ENCODE measurements at regions not wholly inside any gene's neighbourhood (a gene's known extent, or its start where the extent isn't known, plus 50 kb on each side); places are given as distances from the start of the nearest gene placed in this dataset.

DNA sequence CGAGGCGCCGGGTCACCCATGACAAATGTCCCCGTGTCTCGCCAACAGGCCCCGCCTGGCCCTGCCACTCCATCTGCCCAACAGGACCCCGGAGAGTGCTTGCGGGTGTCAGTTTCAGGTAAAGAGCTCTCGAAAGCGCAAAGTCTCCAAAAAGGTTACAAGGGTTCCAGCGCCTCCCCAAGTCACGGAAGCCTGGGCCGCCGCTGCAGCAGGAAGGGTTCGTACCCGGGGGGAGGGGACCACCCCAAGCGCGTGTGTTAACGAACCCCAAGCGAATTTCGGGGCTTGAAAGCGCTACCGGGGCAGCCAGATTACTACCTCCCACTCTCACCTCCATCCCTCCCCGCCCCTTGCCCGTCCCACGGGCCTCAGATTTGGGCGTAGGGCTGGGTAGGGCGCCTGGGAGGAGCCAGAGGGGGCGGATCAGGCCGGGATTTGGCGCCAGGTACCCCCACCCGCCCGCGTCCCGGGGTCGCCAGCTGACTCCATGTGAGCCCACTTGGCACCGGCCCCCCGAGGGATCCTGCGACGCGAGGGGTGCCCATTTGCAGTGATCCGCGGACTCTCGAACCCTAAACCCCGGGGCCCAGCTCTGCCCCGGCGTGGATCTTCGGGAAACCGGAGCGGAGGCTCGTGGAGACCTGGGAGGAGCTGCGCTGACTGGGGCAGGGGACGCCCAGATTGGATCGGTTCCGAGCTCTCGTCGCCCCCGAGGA lies 85.9 kb downstream of the NR2F2 start:
- Histone ChIP-seq H3K4me1 (ENCODE audit: control insufficient read depth in 5 of 5, insufficient read depth in 5 of 5, low read length in 5 of 5) (peaks cover 0 to 20% (median 0%) of the 10 kb centered on the region in 5 donors), H3K27me3 (ENCODE audit: control insufficient read depth in 3 of 3, insufficient read depth in 3 of 3, low read length in 2 of 3) (peaks cover 19 to 97% (median 97%) of the 10 kb centered on the region in 3 donors), H3K36me3 (ENCODE audit: control insufficient read depth in 4 of 4, insufficient read depth in 4 of 4, low read length in 4 of 4) (no peaks in the 10 kb centered on the region), H3K4me3 (no peak overlapping the region), H3K27ac (ENCODE audit: low read depth in 1 of 2, low read length in 1 of 2) (no peak overlapping the region), H3K9ac (ENCODE audit: insufficient read depth in 1 of 2, low read length in 2 of 2) (no peak overlapping the region), H3K9me3 (ENCODE audit: control insufficient read depth in 4 of 4, insufficient read depth in 3 of 4, low read length in 3 of 4) (peaks cover 0 to 7% (median 0%) of the 10 kb centered on the region in 4 donors)
- DNase-seq (no peak), ATAC-seq (ENCODE audit: insufficient read depth, low FRiP score) (no peak)
- 3 to 4% methylated on average over 54 to 58 of the region's 58 CpGs for WGBS, 2 donors
- TF ChIP-seq, protein P1, sequence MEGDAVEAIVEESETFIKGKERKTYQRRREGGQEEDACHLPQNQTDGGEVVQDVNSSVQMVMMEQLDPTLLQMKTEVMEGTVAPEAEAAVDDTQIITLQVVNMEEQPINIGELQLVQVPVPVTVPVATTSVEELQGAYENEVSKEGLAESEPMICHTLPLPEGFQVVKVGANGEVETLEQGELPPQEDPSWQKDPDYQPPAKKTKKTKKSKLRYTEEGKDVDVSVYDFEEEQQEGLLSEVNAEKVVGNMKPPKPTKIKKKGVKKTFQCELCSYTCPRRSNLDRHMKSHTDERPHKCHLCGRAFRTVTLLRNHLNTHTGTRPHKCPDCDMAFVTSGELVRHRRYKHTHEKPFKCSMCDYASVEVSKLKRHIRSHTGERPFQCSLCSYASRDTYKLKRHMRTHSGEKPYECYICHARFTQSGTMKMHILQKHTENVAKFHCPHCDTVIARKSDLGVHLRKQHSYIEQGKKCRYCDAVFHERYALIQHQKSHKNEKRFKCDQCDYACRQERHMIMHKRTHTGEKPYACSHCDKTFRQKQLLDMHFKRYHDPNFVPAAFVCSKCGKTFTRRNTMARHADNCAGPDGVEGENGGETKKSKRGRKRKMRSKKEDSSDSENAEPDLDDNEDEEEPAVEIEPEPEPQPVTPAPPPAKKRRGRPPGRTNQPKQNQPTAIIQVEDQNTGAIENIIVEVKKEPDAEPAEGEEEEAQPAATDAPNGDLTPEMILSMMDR (IDR thresholded peaks at IDR 0.05; ENCODE audit: control extremely low read depth, extremely low read depth), result no peak

DNA sequence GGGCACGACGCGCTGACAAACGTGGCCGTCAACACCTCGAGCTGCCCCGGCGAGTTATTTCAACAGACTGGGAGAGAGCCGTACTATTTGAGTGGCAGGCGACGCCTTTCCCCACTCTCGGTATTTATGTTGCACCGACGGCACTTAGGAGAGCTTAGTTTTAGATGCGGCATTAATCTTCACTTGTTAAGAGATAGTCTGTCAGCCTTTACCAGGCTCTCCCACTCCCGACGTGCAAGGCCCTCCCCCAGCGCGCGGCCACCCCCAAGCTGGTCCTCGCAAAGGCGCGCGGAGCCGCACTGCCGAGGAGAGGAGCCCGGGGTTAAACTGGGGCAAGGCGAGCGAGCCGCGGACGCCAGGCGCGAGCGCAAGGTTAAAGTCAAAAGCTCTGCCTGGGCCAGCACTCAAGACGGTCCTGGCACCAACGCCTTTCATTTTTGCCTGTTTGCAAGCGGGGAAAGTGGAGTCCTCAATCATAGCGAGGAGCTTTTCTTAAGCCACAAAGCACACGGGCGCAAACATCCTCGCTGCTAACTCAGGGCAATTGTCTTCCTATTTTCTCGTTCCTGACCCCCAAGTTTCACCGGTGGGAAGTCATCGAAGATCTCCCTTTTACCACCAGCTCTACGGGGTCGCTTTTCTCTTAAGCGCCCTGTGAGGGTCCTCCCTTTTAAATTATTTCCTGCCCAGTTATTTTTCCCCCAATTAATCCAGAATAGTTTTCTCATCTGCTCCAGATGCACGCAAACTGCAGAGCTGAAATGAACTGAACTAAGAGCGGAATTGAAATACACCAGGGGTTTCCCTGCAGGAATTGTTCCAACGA lies 86.6 kb downstream of the NR2F2 start:
- H3K27ac ChIP-seq (ENCODE audit: low read depth in 1 of 2, low read length in 1 of 2), result no peak overlapping the region
- H3K9ac ChIP-seq (ENCODE audit: insufficient read depth in 1 of 2, low read length in 2 of 2), result no peak overlapping the region
- TF ChIP-seq, protein P1 (IDR thresholded peaks at IDR 0.05; ENCODE audit: control extremely low read depth, extremely low read depth), result no peak
- peaks cover 0 to 7% (median 0%) of the 10 kb centered on the region in 4 donors for H3K9me3 ChIP-seq (ENCODE audit: control insufficient read depth in 4 of 4, insufficient read depth in 3 of 4, low read length in 3 of 4)
- DNase-seq (peak; percentile 46 to 54 (median 46)), ATAC-seq (ENCODE audit: insufficient read depth, low FRiP score) (no peak)
- 3 to 4% methylated on average over 51 of the region's 51 CpGs for WGBS, 2 donors
- peaks cover 0 to 20% (median 0%) of the 10 kb centered on the region in 5 donors for H3K4me1 ChIP-seq (ENCODE audit: control insufficient read depth in 5 of 5, insufficient read depth in 5 of 5, low read length in 5 of 5)
- no peaks in the 10 kb centered on the region for H3K36me3 ChIP-seq (ENCODE audit: control insufficient read depth in 4 of 4, insufficient read depth in 4 of 4, low read length in 4 of 4)
- no peak overlapping the region for H3K4me3 ChIP-seq
- peaks cover 19 to 97% (median 97%) of the 10 kb centered on the region in 3 donors for H3K27me3 ChIP-seq (ENCODE audit: control insufficient read depth in 3 of 3, insufficient read depth in 3 of 3, low read length in 2 of 3)

DNA sequence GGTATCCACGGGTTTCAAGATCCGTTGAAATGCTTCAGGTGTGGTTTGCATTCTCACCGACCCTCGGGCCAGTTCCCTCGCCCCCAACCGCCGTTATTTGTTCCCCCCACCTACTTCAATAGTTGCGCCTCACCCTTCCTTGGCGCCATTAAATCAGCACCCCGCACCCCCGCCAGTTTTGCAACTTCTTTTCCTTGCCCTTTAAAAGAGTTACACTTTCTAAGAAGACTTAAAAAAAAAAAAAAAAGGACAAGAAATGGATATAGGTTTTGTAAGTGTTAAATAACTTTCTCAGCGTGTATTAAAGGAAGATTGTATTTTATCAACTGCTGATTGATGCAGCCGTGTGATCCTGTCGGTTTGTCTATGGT lies 87.2 kb downstream of the NR2F2 start:
- H3K27ac ChIP-seq (ENCODE audit: low read depth in 1 of 2, low read length in 1 of 2), result no peak overlapping the region
- WGBS, 2 donors, result 6 to 14% methylated on average over 14 of the region's 14 CpGs
- no peak overlapping the region for H3K4me3 ChIP-seq
- peak in 1 of 3 donors; percentile 11 for DNase-seq
- ATAC-seq (ENCODE audit: insufficient read depth, low FRiP score), result no peak
- no peak overlapping the region for H3K9ac ChIP-seq (ENCODE audit: insufficient read depth in 1 of 2, low read length in 2 of 2)
- H3K27me3 ChIP-seq (ENCODE audit: control insufficient read depth in 3 of 3, insufficient read depth in 3 of 3, low read length in 2 of 3), result peaks cover 13 to 97% (median 97%) of the 10 kb centered on the region in 3 donors
- peaks cover 0 to 7% (median 0%) of the 10 kb centered on the region in 4 donors for H3K9me3 ChIP-seq (ENCODE audit: control insufficient read depth in 4 of 4, insufficient read depth in 3 of 4, low read length in 3 of 4)
- no peaks in the 10 kb centered on the region for H3K36me3 ChIP-seq (ENCODE audit: control insufficient read depth in 4 of 4, insufficient read depth in 4 of 4, low read length in 4 of 4)
- peaks cover 0 to 20% (median 0%) of the 10 kb centered on the region in 5 donors for H3K4me1 ChIP-seq (ENCODE audit: control insufficient read depth in 5 of 5, insufficient read depth in 5 of 5, low read length in 5 of 5)
- TF ChIP-seq, protein P1 (IDR thresholded peaks at IDR 0.05; ENCODE audit: control extremely low read depth, extremely low read depth), result no peak

Data from lung (tissue), 11 donors.